GM20431 (cell line): ENCODE measurements at regions not wholly inside any gene's neighbourhood (a gene's known extent, or its start where the extent isn't known, plus 50 kb on each side); places are given as distances from the start of the nearest gene placed in this dataset.

Source experiments
- in situ Hi-C: fragments of 300-500 bp; cut with MseI, MboI; formaldehyde crosslinking; loops from one replicate; pipeline ENCODE4 v1.15.0; 2020; ENCODE audit warnings: low sequenced_read_pairs; ENCODE audit not compliant: unreplicated experiment

DNA sequence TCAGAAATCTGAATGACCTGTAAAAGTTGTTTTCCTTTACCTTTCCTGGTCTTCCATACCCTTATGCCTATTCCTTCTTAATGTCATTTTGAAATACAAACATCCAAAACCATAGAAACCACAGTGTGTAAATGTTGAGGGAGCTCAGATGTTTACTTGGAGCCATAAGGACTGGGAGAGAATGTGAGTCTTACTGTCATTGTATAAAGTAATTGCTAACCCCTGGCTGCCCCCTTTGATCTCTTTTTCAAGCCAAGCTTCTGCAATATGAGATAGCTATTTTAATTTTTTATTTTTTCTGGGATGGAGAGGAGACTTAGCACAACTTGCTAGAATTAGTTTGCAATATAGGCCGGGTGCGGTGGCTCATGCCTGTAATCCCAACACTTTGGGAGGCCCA lies 124.4 kb upstream of the AKIRIN2 start:
- in situ Hi-C loops: no loop called here

- in situ Hi-C loops: no loop called here
Measured at GRCh38 chr6:87825821-87826221, 123.8 kb upstream of the AKIRIN2 start.

GRCh38 chr6:87824958-87825491 lies 123.0 kb upstream of the AKIRIN2 start:
- in situ Hi-C loops: no loop called here

DNA sequence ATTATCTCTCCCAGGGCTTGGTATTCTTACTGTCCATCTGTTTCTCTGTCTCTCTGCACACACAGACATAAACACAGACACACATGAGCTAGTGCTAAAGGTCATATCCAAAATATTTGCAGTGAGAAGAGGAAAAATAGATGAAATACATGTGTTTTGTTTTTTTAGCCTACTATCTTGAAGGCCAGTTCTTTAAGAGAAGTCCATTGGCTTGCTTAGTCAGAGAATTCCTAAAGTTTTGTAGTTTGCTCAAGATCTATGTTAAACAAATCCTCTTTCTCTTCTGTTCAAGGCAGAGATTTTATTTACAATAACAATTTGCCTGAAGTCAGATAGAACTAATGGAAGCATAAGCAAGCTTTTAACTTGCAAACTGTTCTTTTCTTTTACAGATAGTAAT lies 120.0 kb upstream of the AKIRIN2 start:
- in situ Hi-C loops: no loop called here

DNA sequence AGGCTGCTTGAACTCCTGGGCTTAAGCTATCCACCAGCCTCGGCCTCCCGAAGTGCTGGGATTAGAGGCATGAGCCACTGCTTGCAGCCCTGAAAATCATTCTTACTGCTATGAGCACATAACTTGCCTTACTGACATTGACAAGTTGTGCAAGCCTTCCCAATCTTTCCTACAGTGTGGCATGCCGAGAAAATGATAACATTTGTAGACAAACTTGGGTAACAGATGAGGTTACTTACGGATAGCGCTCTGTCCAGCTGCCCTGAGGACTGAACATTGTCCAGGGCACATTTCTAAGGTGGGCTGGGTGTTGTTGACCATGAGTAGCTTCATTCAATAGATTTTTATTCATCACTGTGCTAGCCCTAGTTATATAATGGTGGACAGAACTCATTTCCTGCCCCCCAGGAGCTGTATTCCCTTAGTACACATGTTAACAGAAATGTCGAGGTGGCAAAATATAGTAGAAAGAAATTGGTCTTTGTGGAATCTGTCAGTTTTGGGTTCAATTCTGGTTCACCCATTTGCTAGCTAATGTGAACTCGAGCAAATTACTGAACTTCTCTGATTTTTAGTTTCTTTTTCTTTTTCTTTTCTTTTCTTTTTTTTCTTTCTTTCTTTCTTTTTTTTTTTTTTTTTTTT lies 118.4 kb upstream of the AKIRIN2 start:
- in situ Hi-C loops: no loop called here

GRCh38 chr6:87817183-87817582 lies 115.2 kb upstream of the AKIRIN2 start:
- in situ Hi-C loops: no loop called here

DNA sequence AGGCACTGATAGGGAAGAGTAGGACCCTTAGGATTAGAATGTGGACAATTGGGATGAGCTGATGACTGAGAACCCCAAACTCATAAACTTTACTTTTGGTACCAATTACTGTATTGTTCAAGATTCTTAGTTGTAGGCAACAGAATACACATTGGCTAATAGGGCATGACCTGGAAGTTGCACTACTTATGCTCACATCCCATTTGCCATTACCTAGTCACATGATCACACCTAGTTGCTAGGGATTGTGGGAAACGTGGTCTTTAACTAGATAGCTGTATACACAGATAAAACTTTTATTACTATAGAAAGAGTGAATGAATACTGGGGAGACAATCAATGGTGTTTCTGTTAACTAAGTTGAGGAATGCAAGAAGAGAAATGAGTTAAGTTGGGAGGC lies 113.4 kb upstream of the AKIRIN2 start:
- in situ Hi-C loops: no loop called here

DNA sequence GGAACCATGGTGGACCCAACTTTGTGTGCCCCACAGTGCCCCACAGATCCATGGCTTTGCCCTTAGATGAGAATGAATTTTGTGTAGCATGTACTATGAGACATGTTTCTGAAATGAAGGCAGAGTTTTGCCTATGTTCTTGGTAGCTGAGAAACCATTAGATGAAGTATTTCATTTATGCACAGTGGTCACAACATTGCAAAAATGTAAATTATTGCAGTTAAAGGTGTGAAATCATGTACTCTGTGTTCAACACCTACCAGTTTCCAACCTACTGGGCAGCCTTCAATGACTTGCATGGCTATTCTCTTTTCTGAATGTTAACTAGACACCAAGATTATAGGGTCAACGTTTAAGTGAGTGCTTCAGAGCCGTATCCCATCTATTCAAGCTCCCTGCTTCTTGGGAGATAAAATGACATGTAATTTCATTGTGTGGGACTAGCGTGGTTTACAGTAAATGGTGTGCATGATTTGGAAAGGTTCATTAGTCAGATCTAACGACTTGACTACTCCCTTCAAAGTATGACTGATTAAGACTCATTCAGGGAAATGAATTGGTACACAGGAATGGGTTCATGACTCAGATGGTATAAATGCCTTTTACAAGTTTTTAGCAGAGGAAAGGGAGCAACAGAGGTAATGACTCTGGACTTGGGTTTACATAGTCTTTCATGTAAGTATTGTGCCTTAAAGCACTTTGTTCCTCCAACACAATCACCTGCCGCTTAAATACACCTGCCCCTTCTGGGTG lies 106.1 kb upstream of the AKIRIN2 start:
- in situ Hi-C loops: no loop called here

GRCh38 chr6:87807475-87807874 lies 105.4 kb upstream of the AKIRIN2 start:
- in situ Hi-C loops: no loop called here

GRCh38 chr6:87806635-87807034 lies 104.6 kb upstream of the AKIRIN2 start:
- in situ Hi-C loops: no loop called here

DNA sequence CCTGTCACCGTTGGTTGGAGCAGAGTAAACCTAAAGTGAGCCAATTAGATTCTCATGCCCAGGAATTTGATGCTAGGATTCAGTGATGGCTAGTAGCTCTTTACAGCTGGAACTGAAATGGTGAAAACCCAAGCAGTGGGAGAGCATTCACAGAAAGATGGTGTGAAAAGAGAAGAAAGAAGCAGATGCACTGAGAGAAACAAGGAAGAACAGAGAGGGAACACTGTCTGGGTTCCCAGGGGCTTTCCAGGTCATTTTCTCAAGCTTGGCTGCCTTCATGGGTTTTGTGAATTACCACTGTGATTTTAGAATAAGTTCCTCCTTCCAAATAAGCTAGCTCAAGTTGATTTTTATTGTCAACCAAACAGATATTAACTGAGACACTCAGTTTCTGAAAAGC lies 104.1 kb upstream of the AKIRIN2 start:
- in situ Hi-C loops: no loop called here

DNA sequence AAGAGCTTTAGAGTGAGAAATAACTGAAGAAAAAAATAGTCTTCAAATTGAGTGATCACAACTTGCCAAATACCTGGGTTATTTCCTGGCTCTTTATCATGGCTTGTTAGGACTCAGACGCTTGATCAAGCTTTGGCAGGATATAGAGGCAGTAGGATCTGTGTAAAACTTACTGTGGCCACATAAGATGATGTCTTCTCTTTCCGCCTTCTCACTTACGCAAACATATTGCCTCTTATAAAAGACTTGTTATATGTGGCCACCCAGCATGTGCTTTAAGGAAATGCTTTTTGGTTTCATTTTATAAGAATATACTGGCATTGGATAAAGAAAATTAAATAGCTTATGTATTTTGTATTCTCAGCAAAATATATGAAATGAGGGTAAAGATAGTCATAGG lies 101.8 kb upstream of the AKIRIN2 start:
- in situ Hi-C loops: no loop called here

DNA sequence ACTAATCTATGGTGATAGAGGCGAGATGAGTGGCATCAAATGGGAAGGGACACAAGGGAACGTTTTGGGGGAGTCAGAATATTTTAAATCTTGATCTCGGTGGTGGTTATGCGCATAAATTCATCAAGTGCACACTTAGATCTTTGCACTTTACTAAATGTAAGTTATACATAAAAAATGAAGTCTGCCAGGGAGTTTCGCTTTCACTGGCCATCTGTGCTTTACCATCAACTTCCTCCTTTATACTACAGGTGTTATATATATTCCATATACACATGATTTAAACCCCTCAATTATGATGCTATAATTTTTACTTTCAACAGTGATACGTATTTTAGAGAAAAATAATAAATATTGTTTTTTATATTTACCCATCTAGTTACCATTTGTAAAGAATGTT lies 97.6 kb upstream of the AKIRIN2 start:
- in situ Hi-C loops: no loop called here

DNA sequence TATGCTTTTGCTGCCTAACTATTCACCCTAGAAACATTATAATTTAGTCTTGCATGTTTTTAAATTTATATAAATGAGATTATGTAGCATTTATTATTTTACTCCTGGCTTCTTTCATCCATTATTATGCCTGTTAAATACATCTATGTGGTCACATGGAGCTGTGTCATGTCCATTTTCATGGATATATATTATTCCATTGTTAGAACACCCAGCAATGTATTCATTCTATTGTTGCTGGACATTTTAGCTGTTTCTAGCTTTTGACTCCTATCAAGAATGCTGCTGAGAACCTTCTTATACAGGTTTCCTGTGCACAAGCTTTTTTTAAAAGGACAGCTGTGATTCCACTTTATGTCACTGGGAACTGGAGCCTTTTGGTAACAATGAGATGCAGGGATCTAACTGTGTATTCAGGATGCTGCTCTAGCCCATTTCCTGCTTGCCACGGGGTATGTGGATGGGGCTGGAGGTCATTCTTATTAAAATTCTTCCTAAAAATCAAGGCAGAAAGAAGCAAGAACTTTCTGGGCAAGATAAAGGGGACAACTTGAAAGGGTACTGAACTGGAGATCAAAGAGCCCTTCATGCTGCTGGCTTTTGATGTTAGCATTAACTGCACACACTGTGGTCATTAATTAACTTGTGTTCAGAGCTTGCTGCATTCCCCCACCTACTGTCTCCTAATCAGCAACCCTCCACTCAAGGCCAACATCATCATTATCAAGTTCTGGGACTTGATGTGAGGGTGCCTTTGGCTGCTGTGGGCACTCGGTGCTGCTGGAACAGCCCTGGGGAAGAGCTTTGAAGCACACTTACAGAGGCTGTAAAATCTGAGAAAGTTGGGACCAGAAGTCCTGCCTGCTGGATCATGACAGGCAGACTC lies 96.6 kb upstream of the AKIRIN2 start:
- in situ Hi-C loops: no loop called here

DNA sequence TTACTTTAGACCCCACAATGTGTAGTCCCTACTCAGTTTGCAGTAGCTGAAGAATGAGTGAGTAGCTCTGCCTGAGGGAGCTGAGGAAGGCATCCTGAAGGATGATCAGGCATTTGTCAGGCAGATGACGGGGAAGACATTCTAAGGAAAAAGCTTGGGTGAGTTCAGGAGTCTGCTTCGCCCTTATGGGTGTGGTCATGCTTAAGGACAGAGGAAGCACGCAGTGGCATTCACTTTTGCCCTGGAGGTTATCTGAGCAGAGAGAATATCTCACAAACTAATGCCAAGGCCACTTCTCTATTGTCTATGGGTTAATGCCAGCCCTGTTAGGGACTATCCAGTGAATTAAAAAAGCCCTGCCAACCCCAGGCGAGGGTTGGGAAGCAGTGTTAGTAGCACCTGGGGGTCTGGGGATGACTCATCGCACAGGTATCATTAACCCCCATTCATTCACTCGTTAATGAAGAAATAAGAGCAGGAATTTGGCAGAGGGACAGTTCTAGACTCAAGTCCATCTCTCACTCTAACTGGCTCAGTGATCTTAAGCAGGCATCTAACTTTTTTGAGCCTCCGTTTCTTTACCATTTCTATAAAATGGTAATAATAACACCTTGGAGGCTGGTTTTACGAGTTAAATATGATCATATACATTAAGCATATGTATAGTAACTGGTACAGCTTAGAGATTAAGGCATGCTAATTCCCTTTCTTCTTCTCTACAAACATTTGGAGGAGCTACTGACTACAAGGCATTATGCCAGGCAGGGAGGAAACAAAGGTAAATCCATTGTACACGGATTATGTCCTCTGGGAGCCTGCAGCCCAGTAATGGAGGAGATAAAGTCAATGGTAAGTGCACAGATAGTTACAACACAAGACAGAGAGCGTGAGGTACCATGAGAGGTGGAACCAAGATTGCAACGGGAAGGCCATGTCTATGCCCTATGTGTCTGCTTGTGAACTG lies 93.2 kb upstream of the AKIRIN2 start:
- in situ Hi-C loops: no loop called here

GRCh38 chr6:87793315-87793714 lies 91.3 kb upstream of the AKIRIN2 start:
- in situ Hi-C loops: no loop called here

DNA sequence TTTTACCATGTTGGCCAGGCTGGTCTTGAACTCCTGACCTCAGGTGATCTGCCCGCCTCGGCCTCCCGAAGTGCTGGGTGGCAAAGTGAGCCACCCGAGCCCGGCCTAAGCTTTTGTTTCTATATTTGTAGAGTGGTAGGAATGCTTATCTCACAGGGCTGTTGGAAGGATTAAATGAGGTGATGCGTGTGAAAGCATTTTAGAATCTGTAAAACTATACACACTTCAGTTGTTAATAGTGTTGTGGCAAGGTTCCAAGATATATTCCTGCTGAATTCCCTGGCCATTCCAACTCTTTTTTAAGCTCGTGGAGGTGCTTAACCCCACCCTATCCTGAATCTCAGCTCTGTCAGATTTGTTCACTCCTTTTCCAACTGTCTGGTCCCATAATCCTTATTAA lies 89.9 kb upstream of the AKIRIN2 start:
- in situ Hi-C loops: no loop called here

DNA sequence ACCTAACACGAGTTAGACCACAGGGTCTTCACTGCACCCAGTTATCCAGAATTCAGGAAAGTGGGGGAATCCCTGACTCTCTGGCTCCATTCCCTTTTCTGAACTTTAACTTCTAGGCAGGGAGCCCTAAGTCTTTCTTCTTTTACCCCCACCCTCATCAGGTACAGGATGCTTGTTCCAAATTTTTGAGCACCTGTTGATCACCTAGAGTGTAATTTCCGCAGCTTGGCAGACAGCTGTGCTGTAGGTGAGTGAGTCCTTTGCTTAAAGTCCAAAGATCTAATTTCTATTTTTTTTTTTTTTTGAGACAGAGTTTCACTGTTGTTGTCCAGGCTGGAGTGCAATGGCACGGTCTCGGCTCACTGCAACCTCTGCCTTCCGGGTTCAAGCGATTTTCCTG lies 89.5 kb upstream of the AKIRIN2 start:
- in situ Hi-C loops: no loop called here

DNA sequence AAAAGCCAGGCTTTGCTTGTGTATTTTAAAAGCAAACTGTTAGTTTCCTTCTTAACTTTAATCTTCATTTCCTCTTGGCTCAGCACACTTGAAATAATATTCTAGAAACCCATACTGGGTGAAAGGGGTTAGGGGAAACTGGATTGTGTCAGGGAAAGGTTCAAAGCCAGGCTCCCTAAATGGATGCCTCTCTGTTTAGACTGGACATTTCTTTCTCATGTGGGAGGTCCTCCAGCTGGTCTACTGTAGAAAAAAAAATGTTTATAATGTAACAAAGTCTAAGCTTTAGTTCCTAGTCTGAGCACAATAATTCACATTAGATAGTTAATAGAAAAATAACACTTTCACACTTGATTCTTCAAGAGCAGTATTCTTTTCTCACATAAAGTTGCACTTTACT lies 89.0 kb upstream of the AKIRIN2 start:
- in situ Hi-C loops: no loop called here

DNA sequence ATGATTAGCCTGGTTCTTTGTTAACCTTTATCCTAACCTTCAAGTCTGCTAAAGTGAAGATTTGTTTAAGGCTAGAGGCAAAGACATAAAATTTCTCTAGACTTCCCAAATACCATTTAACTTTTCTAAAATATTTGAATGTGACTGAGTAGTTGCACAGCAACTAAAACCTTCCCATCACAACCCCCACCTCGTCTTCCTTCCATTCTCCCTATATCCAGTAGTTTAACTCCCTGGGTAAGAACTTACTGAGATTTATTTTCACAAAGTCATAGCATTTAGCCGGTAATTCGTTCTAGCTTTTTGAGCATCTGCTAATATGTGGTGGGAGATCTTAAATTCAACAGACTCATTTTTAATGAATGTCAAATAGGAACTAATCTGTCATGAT lies 87.9 kb upstream of the AKIRIN2 start:
- in situ Hi-C loops: no loop called here
